HCT116 (cell line): ENCODE measurements at regions not wholly inside any gene's neighbourhood (a gene's known extent, or its start where the extent isn't known, plus 50 kb on each side); places are given as distances from the start of the nearest gene placed in this dataset.

Experiments used
- ATAC-seq: fragments of 200-7000 bp; cut with Tn5 transposase; 2 replicates; pipeline ENCODE4 v1.9.1; 2020; ENCODE audit warnings: mild to moderate bottlenecking, moderate library complexity
- BruUV-seq: library from RNA; stranded (reverse); fragments of 400-500 nt; replicated peaks from 2 replicates; lab custom pipeline; 2021; lab: Mats Ljungman, UMichigan
- CTCF ChIA-PET: fragments of 300-600 bp; sonication (Branson Sonifier 250); formaldehyde crosslinking; loops from one replicate; lab custom pipeline; 2021; ENCODE audit warnings: antibody characterized with exemption; lab: Charles Lee
- POLR2A ChIA-PET: fragments of 300-600, 350-600 bp; sonication (Branson Sonifier 250); formaldehyde crosslinking; loops from one replicate; lab custom pipeline; 2021; ENCODE audit warnings: antibody characterized with exemption; lab: Charles Lee
- RAD21 ChIA-PET, 2 experiments: fragments of 300-600 bp; sonication (Branson Sonifier 250); formaldehyde crosslinking; loops; one replicate each; lab custom pipeline; 2023; ENCODE audit warnings: low total read pairs in 2 of 2; ENCODE audit not compliant: uncharacterized antibody in 2 of 2, unreplicated experiment in 2 of 2, low non-redundant PET in 1 of 2; lab: Charles Lee
- DNase-seq: peaks from one replicate; pipeline ENCODE4 v3.0.0-alpha.2; 2010; ENCODE audit warnings: low read depth, low spot score
- H2AFZ ChIP-seq: fragments of 200-600 bp; shearing (Covaris generic), sonication (generic); 2 replicates; pipeline ENCODE4 v1.6.1; 2017; ENCODE audit warnings: low read depth, mixed run types, mixed read lengths, antibody characterized with exemption, low read length; ENCODE audit not compliant: poor library complexity, severe bottlenecking
- H3K27ac ChIP-seq: 2 replicates; pipeline ENCODE4 v1.5.1; 2012; ENCODE audit warnings: low read depth, low read length
- H3K27me3 ChIP-seq: fragments of 200-600 bp; sonication (generic); 2 replicates; pipeline ENCODE4 v1.6.1; 2016; ENCODE audit warnings: mixed run types, low read length, mixed read lengths; ENCODE audit not compliant: insufficient read depth
- H3K36me3 ChIP-seq, 2 experiments: fragments of 200-500 bp in 1 of 2; fragments of 200-600 bp in 1 of 2; sonication (Bioruptor generic) in 1 of 2; sonication (generic) in 1 of 2; 2 replicates each; pipeline versions ENCODE4 v1.5.1 to v1.6.1; 2014 to 2016; ENCODE audit warnings: low read length in 2 of 2, inconsistent platforms in 1 of 2, mixed read lengths in 1 of 2, mixed run types in 1 of 2; ENCODE audit not compliant: insufficient read depth in 2 of 2, control insufficient read depth in 1 of 2
- H3K4me1 ChIP-seq, 2 experiments: fragments of 200-600 bp in 1 of 2; sonication (generic) in 1 of 2; 2 replicates each; pipeline versions ENCODE4 v1.5.1 to v1.6.1; 2012 to 2017; ENCODE audit warnings: low read length in 2 of 2, inconsistent platforms in 1 of 2, mild to moderate bottlenecking in 1 of 2, mixed read lengths in 1 of 2, mixed run types in 1 of 2, moderate library complexity in 1 of 2; ENCODE audit not compliant: insufficient read depth in 2 of 2, control insufficient read depth in 1 of 2
- H3K4me2 ChIP-seq: fragments of 200-600 bp; sonication (generic); 2 replicates; pipeline ENCODE4 v1.6.1; 2017; ENCODE audit warnings: mixed run types, low read length, mixed read lengths
- H3K4me3 ChIP-seq, 2 experiments: fragments of 200-600 bp in 1 of 2; sonication (generic) in 1 of 2; replicated peaks in 1 of 2; 2 replicates each; pipeline ENCODE4 v1.5.1; 2011 to 2016; ENCODE audit warnings: low read length in 2 of 2, control low read depth in 1 of 2, low read depth in 1 of 2, mild to moderate bottlenecking in 1 of 2, mixed read lengths in 1 of 2, mixed run types in 1 of 2
- H3K79me2 ChIP-seq: fragments of 200-600 bp; sonication (generic); 2 replicates; pipeline ENCODE4 v1.6.1; 2017; ENCODE audit warnings: mild to moderate bottlenecking, mixed run types, low read length, moderate library complexity, mixed read lengths; ENCODE audit not compliant: insufficient read depth
- H3K9ac ChIP-seq: fragments of 200-600 bp; sonication (generic); 2 replicates; pipeline ENCODE4 v1.6.1; 2016; ENCODE audit warnings: low read length, mixed read lengths
- H3K9me2 ChIP-seq: fragments of 200-600 bp; sonication (generic), shearing (Covaris generic); 2 replicates; pipeline ENCODE4 v1.6.1; 2017; ENCODE audit warnings: mixed run types, mild to moderate bottlenecking, moderate library complexity; ENCODE audit not compliant: insufficient read depth
- H3K9me3 ChIP-seq, 2 experiments: fragments of 200-500 bp in 1 of 2; fragments of 200-600 bp in 1 of 2; sonication (Bioruptor generic) in 1 of 2; sonication (generic) in 1 of 2; 2 replicates each; pipeline ENCODE4 v1.6.1; 2014 to 2017; ENCODE audit warnings: low read length in 2 of 2, mixed read lengths in 2 of 2, inconsistent platforms in 1 of 2, low read depth in 1 of 2, mild to moderate bottlenecking in 1 of 2, mixed run types in 1 of 2, moderate library complexity in 1 of 2; ENCODE audit not compliant: control insufficient read depth in 1 of 2, insufficient read depth in 1 of 2
- H4K20me1 ChIP-seq: fragments of 200-600 bp; sonication (generic), shearing (Covaris generic); 2 replicates; pipeline ENCODE4 v1.6.1; 2017; ENCODE audit warnings: mixed run types, mild to moderate bottlenecking, moderate library complexity; ENCODE audit not compliant: insufficient read depth
- CEBPB ChIP-seq: IDR thresholded peaks from 2 replicates; pipeline ENCODE4 v1.6.1; 2012; ENCODE audit warnings: low read depth
- ELF1 ChIP-seq: IDR thresholded peaks from 2 replicates; pipeline ENCODE4 v1.6.1; 2012; ENCODE audit warnings: low read depth, borderline replicate concordance
- EZH2 ChIP-seq: fragments of 200-600 bp; sonication (generic); IDR thresholded peaks from 2 replicates; pipeline ENCODE4 v1.6.1; 2017; ENCODE audit warnings: antibody characterized with exemption, mixed run types
- EZH2phosphoT487 ChIP-seq: fragments of 200-600 bp; IDR thresholded peaks from 2 replicates; pipeline ENCODE4 v1.6.1; 2018; ENCODE audit warnings: antibody characterized with exemption, borderline replicate concordance
- FOSL1 ChIP-seq: IDR thresholded peaks from 2 replicates; pipeline ENCODE4 v1.6.1; 2012; ENCODE audit warnings: low read depth
- JUND ChIP-seq: IDR thresholded peaks from 2 replicates; pipeline ENCODE4 v1.6.1; 2012
- POLR2A ChIP-seq: IDR thresholded peaks from 2 replicates; pipeline ENCODE4 v1.7.0; 2011; ENCODE audit warnings: borderline replicate concordance; ENCODE audit not compliant: insufficient read depth, insufficient read length; ENCODE audit errors: extremely low read depth
- SIN3A ChIP-seq: IDR thresholded peaks from 2 replicates; pipeline ENCODE4 v1.6.1; 2012; ENCODE audit warnings: low read depth
- SP1 ChIP-seq: IDR thresholded peaks from 2 replicates; pipeline ENCODE4 v1.6.1; 2012; ENCODE audit warnings: low read depth
- YY1 ChIP-seq: IDR thresholded peaks from 2 replicates; pipeline ENCODE4 v1.6.1; 2011; ENCODE audit warnings: low read length, low read depth, moderate library complexity, mild to moderate bottlenecking; ENCODE audit not compliant: insufficient replicate concordance; ENCODE audit errors: extremely low read depth
- intact Hi-C: fragments of 100-400 bp; cut with micrococcal nuclease; formaldehyde crosslinking; loops from 2 replicates; pipeline ENCODE4 v1.10.0; 2022
- TF ChIP-seq, protein P1 (sequence below): IDR thresholded peaks from 2 replicates; pipeline ENCODE4 v1.6.1; 2012; ENCODE audit warnings: low read depth
- TF ChIP-seq, protein P2 (sequence below): IDR thresholded peaks from 2 replicates; pipeline ENCODE4 v1.6.1; 2012
- TF ChIP-seq, protein P3 (sequence below): IDR thresholded peaks from 2 replicates; pipeline ENCODE4 v1.6.1; 2012

DNA sequence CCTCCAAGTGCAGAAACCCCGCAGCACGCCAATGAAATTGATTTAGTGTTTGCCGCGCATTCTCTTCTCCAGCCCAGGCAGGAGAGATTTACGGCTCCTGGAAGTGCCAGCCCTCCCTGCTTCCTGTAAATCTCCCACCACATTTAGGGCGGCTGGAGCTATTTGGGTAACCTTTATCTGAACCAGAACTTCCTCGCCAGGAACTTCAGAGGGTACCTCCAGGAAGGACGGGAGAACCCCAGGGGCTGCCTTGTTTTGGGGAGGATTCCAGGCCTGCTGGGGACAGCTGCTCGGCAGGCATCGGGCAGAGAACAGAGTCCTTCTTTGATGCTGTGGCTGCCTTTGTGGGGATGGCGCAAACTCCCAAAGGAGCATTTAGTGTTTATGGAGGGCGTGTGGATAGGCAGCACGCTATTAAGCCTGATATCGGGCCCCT is 122.0 kb upstream of the MYCN start (continued):
- TF ChIP-seq SIN3A: no peak
- TF ChIP-seq, protein P1, sequence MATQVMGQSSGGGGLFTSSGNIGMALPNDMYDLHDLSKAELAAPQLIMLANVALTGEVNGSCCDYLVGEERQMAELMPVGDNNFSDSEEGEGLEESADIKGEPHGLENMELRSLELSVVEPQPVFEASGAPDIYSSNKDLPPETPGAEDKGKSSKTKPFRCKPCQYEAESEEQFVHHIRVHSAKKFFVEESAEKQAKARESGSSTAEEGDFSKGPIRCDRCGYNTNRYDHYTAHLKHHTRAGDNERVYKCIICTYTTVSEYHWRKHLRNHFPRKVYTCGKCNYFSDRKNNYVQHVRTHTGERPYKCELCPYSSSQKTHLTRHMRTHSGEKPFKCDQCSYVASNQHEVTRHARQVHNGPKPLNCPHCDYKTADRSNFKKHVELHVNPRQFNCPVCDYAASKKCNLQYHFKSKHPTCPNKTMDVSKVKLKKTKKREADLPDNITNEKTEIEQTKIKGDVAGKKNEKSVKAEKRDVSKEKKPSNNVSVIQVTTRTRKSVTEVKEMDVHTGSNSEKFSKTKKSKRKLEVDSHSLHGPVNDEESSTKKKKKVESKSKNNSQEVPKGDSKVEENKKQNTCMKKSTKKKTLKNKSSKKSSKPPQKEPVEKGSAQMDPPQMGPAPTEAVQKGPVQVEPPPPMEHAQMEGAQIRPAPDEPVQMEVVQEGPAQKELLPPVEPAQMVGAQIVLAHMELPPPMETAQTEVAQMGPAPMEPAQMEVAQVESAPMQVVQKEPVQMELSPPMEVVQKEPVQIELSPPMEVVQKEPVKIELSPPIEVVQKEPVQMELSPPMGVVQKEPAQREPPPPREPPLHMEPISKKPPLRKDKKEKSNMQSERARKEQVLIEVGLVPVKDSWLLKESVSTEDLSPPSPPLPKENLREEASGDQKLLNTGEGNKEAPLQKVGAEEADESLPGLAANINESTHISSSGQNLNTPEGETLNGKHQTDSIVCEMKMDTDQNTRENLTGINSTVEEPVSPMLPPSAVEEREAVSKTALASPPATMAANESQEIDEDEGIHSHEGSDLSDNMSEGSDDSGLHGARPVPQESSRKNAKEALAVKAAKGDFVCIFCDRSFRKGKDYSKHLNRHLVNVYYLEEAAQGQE: no peak

DNA sequence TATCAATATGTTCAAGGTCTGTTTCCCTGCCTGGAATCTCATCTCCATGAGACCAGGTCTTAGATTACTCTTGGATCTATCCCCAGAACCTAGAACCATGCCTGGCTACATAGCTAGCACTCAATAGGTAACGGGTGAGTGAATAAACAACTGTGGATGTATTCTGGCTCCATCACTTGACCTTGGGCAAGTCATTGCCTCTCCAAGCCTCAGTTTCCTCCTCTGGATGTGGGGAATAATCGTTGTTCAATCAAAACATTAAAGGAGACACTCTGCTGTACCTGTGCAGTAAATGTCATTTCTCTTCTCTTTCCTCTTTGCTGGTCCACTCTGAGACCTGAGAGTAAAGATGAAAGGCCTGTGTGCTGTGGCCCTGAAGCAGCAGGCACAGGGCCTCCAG is 121.5 kb upstream of the MYCN start:
- ChIA-PET POLR2A (no interaction called here), RAD21 (interaction anchor here in 1 of 2 experiments (0.6 kb wide), 1 partner anchor 22 kb away, joined by 3 read pairs; no protein-coding TSS in a partner anchor), CTCF (no interaction called here)
- Histone ChIP-seq H3K79me2 (no peaks in the 10 kb centered on the region), H3K27ac (no peak overlapping the region), H3K27me3 (peaks cover 2% of the 10 kb centered on the region; the same call in 1 of the 2 replicates), H3K36me3 (no peaks in the 10 kb centered on the region), H3K9ac (no peak overlapping the region), H3K4me3 (no peak overlapping the region), H3K9me2 (no peaks in the 10 kb centered on the region), H3K9me3 (no peaks in the 10 kb centered on the region), H4K20me1 (no peaks in the 10 kb centered on the region), H3K4me2 (no peak overlapping the region), H2AFZ (no peak overlapping the region), H3K4me1 (no peaks in the 10 kb centered on the region)
- ATAC-seq (no peak), DNase-seq (no peak)
- intact Hi-C loops: no loop called here
- no TSS peak for BruUV-seq
- TF ChIP-seq SIN3A: no peak
- TF ChIP-seq FOSL1: no peak
- TF ChIP-seq POLR2A: no peak
- TF ChIP-seq, protein P2, sequence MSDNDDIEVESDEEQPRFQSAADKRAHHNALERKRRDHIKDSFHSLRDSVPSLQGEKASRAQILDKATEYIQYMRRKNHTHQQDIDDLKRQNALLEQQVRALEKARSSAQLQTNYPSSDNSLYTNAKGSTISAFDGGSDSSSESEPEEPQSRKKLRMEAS: no peak
- TF ChIP-seq YY1: no peak
- TF ChIP-seq CEBPB: no peak
- TF ChIP-seq JUND: no peak
- no peak for TF ChIP-seq EZH2
- no peak for TF ChIP-seq ELF1
- TF ChIP-seq, protein P3, sequence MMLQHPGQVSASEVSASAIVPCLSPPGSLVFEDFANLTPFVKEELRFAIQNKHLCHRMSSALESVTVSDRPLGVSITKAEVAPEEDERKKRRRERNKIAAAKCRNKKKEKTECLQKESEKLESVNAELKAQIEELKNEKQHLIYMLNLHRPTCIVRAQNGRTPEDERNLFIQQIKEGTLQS: no peak
- no peak for TF ChIP-seq SP1
- no peak for TF ChIP-seq EZH2phosphoT487
